GM08714 (cell line): ENCODE measurements at regions not wholly inside any gene's neighbourhood (a gene's known extent, or its start where the extent isn't known, plus 50 kb on each side); places are given as distances from the start of the nearest gene placed in this dataset.

Experiments
- H3K4me3 ChIP-seq: fragments of 200-500 bp; sonication (Bioruptor generic); 2 replicates; pipeline ENCODE4 v1.5.1; 2014; ENCODE audit warnings: mild to moderate bottlenecking, low read length, inconsistent platforms
- ZNF274 ChIP-seq: IDR thresholded peaks from 2 replicates; pipeline ENCODE4 v1.6.1; 2012; ENCODE audit warnings: mild to moderate bottlenecking, low read depth, low read length

GRCh38 chr13:78258304-78258703 lies 339.7 kb upstream of the EDNRB start:
- no peak for TF ChIP-seq ZNF274
- no peak overlapping the region for H3K4me3 ChIP-seq

- TF ChIP-seq ZNF274 = no peak
- H3K4me3 ChIP-seq = no peak overlapping the region
These were observed 337.9 kb upstream of the EDNRB start for GRCh38 chr13:78256484-78256883.

DNA sequence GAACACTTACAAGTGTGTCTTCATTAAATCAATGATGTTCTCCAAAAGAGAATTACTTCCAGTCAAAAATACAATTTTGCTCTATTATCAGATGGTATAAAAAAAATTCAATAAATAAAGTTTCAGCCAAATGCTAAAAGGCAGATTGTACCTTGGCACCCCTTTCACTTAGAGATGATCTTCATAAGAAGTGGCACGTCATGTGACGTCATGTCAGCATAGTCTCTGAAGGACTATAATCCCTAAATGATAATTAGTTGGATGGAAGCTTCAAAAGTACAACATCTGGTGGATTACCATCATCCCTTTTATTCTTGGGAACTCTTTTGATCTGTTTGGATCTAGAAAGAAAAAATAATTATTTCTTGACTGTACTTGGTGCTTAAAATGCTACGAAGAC lies 335.5 kb upstream of the EDNRB start:
- no peak for TF ChIP-seq ZNF274
- H3K4me3 ChIP-seq = no peak overlapping the region

GRCh38 chr13:78247362-78247761 lies 328.7 kb upstream of the EDNRB start:
- H3K4me3 ChIP-seq = no peak overlapping the region
- TF ChIP-seq ZNF274 = no peak

DNA sequence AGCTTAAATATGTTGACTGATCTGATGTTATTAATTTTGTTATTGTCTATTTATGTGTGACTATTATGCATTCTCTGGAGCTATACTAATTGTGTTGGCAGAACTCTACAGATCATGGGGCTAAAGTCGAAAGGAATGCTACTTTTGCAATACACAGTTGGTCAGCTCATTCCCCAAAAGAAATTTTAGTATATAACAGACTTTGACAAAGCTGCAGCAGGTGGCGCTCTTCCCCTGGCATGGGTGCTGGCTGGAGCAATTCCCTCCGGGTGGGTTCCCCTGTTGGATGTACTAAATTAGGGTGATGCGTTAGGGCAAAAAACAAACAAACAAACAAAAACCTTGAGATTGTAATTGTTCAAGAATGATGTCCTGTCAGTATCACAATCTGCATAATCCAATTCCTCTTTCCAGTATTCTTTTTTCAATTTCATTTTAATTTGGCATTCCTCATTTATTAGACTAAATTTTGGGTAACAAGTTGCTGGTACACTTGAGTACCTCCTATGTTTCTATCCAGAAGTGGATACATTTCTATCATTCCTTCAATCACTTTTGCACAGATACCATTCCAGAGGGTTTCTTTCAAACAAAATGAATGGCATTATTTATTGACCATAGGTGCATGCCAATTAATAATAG lies 322.8 kb upstream of the EDNRB start:
- no peak for TF ChIP-seq ZNF274
- no peak overlapping the region for H3K4me3 ChIP-seq

DNA sequence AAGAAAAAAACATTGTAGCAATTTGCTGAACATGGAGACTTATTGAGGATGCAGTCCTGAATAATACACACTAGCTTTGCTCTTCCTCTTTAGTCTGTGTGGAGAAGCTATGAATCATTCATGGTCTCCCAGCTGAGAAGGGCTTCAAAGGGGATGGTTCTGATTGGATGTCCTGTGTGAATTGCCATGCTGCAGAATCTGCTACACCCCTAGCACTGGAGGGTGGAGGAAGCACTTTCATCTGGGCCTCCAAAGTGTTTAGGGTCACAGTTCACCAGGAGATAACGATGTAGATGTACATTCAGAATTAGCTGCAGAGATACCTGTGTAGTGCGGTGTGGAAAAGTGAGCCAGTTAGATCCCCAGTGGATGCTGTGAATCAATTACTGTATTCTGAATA lies 321.1 kb upstream of the EDNRB start:
- TF ChIP-seq ZNF274 = no peak
- no peak overlapping the region for H3K4me3 ChIP-seq

DNA sequence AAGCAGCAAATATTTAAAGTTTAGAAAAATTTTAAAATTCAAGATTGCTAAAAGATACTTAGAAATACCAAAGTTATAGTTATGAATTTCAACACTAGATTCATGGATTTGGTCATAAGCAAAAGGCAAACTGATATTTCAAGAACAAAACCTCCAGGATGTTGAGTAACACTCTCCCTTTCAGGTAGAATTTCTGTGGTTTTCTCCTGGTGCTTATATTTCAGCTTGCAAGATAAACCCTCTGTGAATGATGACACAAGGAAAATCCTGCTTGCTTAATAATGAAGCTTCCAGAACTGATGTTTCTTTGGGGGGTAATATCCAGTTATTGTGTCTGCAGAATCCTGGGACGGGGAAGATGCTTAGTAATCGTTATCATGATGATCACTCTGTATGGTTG lies 320.3 kb upstream of the EDNRB start:
- TF ChIP-seq ZNF274 = no peak

DNA sequence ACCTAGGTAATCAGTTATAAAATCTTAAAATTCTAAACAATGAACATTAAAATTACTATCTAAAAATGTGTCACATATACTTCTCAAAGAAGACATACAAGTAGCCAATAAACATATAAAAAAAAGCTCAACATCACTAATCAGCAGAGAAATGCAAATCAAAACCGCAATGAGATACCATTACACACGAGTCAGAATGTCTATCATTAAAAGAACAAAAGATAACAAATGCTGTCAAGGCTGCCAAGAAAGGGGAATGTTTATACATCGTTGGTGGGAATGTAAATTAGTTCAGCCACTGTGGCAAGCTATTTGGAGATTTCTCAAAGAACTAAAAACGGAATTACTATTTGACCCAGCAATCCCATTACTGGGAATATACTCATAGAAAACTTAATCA lies 310.3 kb upstream of the EDNRB start:
- no peak overlapping the region for H3K4me3 ChIP-seq

More for the DNA sequence above, 320.3 kb upstream of the EDNRB start:
- no peak overlapping the region for H3K4me3 ChIP-seq

DNA sequence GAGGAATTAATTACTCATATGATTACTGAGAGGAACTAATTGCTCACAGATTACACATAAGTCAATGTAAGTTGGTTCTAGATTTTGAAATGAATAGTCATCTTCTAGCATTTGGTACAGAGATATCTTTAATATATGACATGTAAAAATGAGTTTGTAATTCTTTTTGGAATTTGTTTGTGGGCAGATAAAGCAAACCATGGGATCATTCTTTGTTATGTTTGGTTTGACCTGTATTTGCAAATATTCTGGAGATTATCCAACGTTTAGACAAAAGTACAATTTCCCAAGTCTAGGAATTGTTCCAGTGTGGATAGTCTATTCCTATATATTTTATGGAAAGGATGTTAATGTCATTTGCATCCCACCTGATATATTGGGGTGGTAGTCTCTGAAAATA lies 309.6 kb upstream of the EDNRB start:
- no peak for TF ChIP-seq ZNF274
- H3K4me3 ChIP-seq = no peak overlapping the region

More for the DNA sequence above, 310.3 kb upstream of the EDNRB start:
- TF ChIP-seq ZNF274 = no peak

DNA sequence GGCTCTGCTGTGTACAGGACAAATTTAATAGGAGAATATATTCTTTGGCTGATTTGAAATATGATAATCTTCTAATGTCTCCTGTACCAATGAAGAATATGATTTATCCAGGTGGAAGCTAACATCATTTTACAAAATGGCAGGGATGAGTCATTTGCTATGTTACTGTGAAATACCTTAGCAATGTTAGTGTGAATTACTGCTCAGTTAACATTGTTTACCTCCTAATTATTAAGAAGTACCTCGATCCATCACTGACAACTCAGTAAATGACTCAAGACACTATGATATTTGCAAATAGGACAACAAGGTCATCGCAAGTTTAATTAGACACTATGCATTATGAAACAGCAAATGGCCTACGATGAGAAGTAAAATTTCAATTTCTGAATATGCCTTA lies 309.1 kb upstream of the EDNRB start:
- no peak overlapping the region for H3K4me3 ChIP-seq
- TF ChIP-seq ZNF274 = no peak

DNA sequence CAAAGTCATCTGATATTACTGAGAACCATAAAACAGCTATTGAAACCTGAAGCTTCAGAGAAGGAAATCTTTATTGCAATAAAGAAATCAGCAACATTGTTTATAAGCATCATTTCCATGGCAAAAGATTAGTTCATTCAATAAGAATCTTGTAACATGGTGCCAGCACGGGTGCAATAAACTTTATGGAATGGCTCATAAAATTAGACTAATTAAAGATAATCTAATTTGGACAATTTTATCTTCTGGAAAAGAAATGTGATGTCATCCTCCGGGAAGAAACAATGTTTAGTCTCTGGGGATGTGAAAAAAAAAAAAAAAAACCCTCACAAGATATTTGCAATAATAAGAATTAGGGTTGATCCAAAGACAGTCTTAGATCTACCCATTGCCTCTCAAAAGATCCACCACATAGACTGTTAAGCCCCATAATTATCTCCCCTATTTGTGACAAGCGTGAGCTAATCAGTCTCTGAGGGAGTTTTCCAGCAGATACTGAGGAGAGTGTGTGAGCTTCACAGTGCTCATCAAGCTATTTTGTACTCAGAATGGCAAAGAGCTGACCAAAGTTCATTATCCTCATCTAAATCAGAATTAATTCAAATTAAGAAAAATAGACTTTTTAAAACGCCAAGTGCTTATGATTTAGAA lies 297.0 kb upstream of the EDNRB start:
- no peak for TF ChIP-seq ZNF274
- no peak overlapping the region for H3K4me3 ChIP-seq

GRCh38 chr13:78201411-78201810 lies 282.8 kb upstream of the EDNRB start:
- no peak overlapping the region for H3K4me3 ChIP-seq
- TF ChIP-seq ZNF274 = no peak

DNA sequence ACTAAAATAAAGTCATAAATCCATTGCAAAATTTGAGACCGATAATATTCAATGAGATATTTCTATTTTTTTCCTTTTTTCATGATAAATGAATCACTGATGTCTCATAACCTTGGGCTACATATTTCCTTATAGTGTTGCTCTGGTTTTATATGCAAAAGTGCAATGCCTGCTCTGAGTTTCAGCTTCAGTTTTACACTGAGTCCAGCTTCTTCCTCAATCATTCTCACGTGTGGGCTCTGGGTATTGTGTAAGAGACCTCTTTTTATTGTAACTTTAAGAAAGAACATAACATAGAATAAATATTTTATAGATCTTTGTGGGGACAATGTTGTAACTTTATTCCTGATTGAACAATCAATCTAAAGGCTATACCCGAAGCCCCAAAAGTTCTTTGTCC lies 280.2 kb upstream of the EDNRB start:
- no peak for TF ChIP-seq ZNF274
- H3K4me3 ChIP-seq = no peak overlapping the region

GRCh38 chr13:78198419-78198818 lies 279.8 kb upstream of the EDNRB start:
- no peak for TF ChIP-seq ZNF274
- no peak overlapping the region for H3K4me3 ChIP-seq

- TF ChIP-seq ZNF274 = no peak
- no peak overlapping the region for H3K4me3 ChIP-seq
These were observed 278.6 kb upstream of the EDNRB start for GRCh38 chr13:78197231-78197630.
